WI38 (cell line): ENCODE measurements at regions not wholly inside any gene's neighbourhood (a gene's known extent, or its start where the extent isn't known, plus 50 kb on each side); places are given as distances from the start of the nearest gene placed in this dataset.

Experiments
- H3K4me3 ChIP-seq: 2 replicates; pipeline ENCODE4 v1.5.1; 2011; ENCODE audit warnings: low read depth, mild to moderate bottlenecking, control low read depth, low read length
- CTCF ChIP-seq: IDR thresholded peaks from 2 replicates; pipeline ENCODE4 v1.5.1; 2012; ENCODE audit warnings: low read depth, mild to moderate bottlenecking, control low read depth, low read length

- TF ChIP-seq CTCF: no peak
- no peak overlapping the region for H3K4me3 ChIP-seq
Observed at GRCh38 chr1:212526111-212526491, 82.5 kb upstream of the ATF3 start.

- H3K4me3 ChIP-seq: no peak overlapping the region
- TF ChIP-seq CTCF: no peak
Observed at GRCh38 chr1:212528501-212528900, 80.1 kb upstream of the ATF3 start.

GRCh38 chr1:212529211-212529741, 79.3 kb upstream of the ATF3 start:
- H3K4me3 ChIP-seq: no peak overlapping the region
- no peak for TF ChIP-seq CTCF

- no peak for TF ChIP-seq CTCF
- H3K4me3 ChIP-seq: no peak overlapping the region
Observed at GRCh38 chr1:212531267-212531666, 77.3 kb upstream of the ATF3 start.

- no peak overlapping the region for H3K4me3 ChIP-seq
- TF ChIP-seq CTCF: no peak
Observed at GRCh38 chr1:212531796-212532195, 76.8 kb upstream of the ATF3 start.

- H3K4me3 ChIP-seq: no peak overlapping the region
- TF ChIP-seq CTCF: no peak
Observed at GRCh38 chr1:212532469-212533147, 76.0 kb upstream of the ATF3 start.

- TF ChIP-seq CTCF: no peak
- no peak overlapping the region for H3K4me3 ChIP-seq
Observed at GRCh38 chr1:212533148-212533517, 75.4 kb upstream of the ATF3 start.
